Lung (tissue), 11 donors: ENCODE measurements at regions not wholly inside any gene's neighbourhood (a gene's known extent, or its start where the extent isn't known, plus 50 kb on each side); places are given as distances from the start of the nearest gene placed in this dataset.

Source experiments
- ATAC-seq: fragments of 200-7000 bp; cut with Tn5 transposase; one replicate; pipeline ENCODE4 v1.9.1; 2020; ENCODE audit warnings: moderate number of reproducible peaks; ENCODE audit not compliant: insufficient read depth, low FRiP score
- DNase-seq, 3 donors: peaks; one replicate each; pipeline ENCODE4 v3.0.0-alpha.2; 2013 to 2017
- H3K27ac ChIP-seq, 2 donors: one replicate each; pipeline ENCODE4 v1.5.1; 2013; ENCODE audit warnings: mild to moderate bottlenecking in 2 of 2, moderate library complexity in 2 of 2, control low read depth in 1 of 2, inconsistent platforms in 1 of 2, low read depth in 1 of 2, low read length in 1 of 2
- H3K27me3 ChIP-seq, 3 donors: one replicate each; pipeline ENCODE4 v1.5.1; 2013; ENCODE audit warnings: low read length in 2 of 3; ENCODE audit not compliant: control insufficient read depth in 3 of 3, insufficient read depth in 3 of 3
- H3K36me3 ChIP-seq, 4 donors: one replicate each; pipeline ENCODE4 v1.5.1; 2013; ENCODE audit warnings: low read length in 4 of 4, mild to moderate bottlenecking in 1 of 4, moderate library complexity in 1 of 4; ENCODE audit not compliant: control insufficient read depth in 4 of 4, insufficient read depth in 4 of 4
- H3K4me1 ChIP-seq, 5 donors: one replicate each; pipeline ENCODE4 v1.5.1; 2013; ENCODE audit warnings: low read length in 5 of 5, mild to moderate bottlenecking in 2 of 5, moderate library complexity in 1 of 5; ENCODE audit not compliant: control insufficient read depth in 5 of 5, insufficient read depth in 5 of 5
- H3K4me3 ChIP-seq: one replicate; pipeline ENCODE4 v1.5.1; 2013; ENCODE audit warnings: mild to moderate bottlenecking, control low read depth, moderate library complexity
- H3K9ac ChIP-seq, 2 donors: one replicate each; pipeline ENCODE4 v1.5.1; 2013; ENCODE audit warnings: low read length in 2 of 2, control low read depth in 1 of 2; ENCODE audit not compliant: insufficient read depth in 1 of 2
- H3K9me3 ChIP-seq, 4 donors: one replicate each; pipeline ENCODE4 v1.5.1; 2013; ENCODE audit warnings: low read length in 3 of 4, mild to moderate bottlenecking in 1 of 4, moderate library complexity in 1 of 4; ENCODE audit not compliant: control insufficient read depth in 4 of 4, insufficient read depth in 3 of 4
- WGBS, 2 donors: extraction: QIAGEN DNeasy Blood & Tissue Kit; methylation state at CpG; one replicate each; pipeline ENCODE4 v1.1.7; 2013; 5-methylcytosine and 5-hydroxymethylcytosine counted together
- TF ChIP-seq, protein P1 (sequence below): IDR thresholded peaks from 2 replicates; pipeline ENCODE4 v1.5.1; 2012; ENCODE audit warnings: mild to moderate bottlenecking; ENCODE audit errors: control extremely low read depth, extremely low read depth
- donor health status: control.
- donor health status: control.
- donor health status: Bipolar disorder and iron deficiency.
- donor health status: healthy.
- donor health status: DM: yes; HTN: yes; CAD: no.

DNA sequence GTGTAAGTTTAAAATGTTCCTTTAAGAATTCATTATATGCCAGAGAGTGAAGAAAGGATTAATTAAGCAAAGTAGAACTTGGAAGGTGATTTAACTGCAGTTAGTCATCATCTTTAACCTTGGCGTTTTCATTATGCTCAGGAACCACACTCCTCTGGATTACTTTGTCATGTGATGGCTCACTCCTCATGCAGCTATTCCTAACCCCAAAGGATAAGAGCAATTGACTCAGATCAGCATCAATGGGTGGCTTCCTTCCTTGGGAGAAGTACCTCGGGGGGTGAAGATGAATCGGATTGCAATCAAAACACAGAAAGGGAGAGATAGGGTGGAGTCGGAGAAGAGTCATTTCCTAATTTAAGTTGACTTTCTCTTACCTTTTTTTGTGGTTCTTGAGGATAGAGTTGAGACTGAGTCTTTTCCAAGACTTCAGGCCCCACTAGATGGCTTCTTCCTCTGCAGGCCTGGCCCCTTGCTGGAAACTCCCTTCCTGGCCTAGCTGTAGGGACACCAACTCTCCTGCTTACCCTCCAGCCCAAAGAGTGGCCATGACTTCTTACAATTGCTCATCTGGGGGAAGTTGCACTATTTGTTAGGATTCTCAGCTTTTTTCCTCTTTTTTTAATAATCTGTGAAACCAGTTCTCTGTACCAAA is 238.6 kb upstream of the DDHD1 start:
- no peaks in the 10 kb centered on the region for H3K4me1 ChIP-seq
- no peaks in the 10 kb centered on the region for H3K36me3 ChIP-seq
- ATAC-seq: no peak
- no peak overlapping the region for H3K9ac ChIP-seq
- H3K9me3 ChIP-seq: peaks cover 2 to 8% (median 5%) of the 10 kb centered on the region in 4 donors
- H3K4me3 ChIP-seq: no peak overlapping the region
- DNase-seq: no peak
- WGBS, 2 donors: 93 to 94% methylated on average over 4 of the region's 4 CpGs
- no peak overlapping the region for H3K27ac ChIP-seq
- TF ChIP-seq, protein P1, sequence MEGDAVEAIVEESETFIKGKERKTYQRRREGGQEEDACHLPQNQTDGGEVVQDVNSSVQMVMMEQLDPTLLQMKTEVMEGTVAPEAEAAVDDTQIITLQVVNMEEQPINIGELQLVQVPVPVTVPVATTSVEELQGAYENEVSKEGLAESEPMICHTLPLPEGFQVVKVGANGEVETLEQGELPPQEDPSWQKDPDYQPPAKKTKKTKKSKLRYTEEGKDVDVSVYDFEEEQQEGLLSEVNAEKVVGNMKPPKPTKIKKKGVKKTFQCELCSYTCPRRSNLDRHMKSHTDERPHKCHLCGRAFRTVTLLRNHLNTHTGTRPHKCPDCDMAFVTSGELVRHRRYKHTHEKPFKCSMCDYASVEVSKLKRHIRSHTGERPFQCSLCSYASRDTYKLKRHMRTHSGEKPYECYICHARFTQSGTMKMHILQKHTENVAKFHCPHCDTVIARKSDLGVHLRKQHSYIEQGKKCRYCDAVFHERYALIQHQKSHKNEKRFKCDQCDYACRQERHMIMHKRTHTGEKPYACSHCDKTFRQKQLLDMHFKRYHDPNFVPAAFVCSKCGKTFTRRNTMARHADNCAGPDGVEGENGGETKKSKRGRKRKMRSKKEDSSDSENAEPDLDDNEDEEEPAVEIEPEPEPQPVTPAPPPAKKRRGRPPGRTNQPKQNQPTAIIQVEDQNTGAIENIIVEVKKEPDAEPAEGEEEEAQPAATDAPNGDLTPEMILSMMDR: no peak
- H3K27me3 ChIP-seq: no peaks in the 10 kb centered on the region

DNA sequence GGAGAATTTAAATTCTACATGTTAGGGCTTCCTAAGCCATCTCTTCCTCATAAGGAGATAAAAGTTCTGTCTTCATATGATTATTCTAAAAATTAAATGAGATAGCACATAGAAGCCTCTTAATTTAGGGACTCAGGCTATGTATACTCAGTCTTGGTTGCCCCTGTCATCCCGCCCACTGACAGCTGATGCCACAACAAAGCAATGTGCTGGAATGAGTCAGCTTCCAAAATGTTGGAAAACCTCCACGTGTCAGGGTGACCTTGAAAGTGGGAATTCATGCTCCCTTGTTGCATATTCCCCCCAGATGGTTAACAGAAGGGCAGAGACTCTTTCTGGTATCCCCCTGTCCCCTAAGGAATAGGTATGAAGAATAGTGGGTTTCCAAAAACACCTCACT is 238.0 kb upstream of the DDHD1 start:
- peaks cover 2 to 8% (median 5%) of the 10 kb centered on the region in 4 donors for H3K9me3 ChIP-seq
- TF ChIP-seq, protein P1: no peak
- no peak overlapping the region for H3K4me3 ChIP-seq
- H3K4me1 ChIP-seq: no peaks in the 10 kb centered on the region
- H3K27ac ChIP-seq: no peak overlapping the region
- no peak overlapping the region for H3K9ac ChIP-seq
- no peaks in the 10 kb centered on the region for H3K36me3 ChIP-seq
- no peak for ATAC-seq
- DNase-seq: no peak
- WGBS, 2 donors: 76 to 82% methylated on average over 2 of the region's 2 CpGs
- H3K27me3 ChIP-seq: no peaks in the 10 kb centered on the region

DNA sequence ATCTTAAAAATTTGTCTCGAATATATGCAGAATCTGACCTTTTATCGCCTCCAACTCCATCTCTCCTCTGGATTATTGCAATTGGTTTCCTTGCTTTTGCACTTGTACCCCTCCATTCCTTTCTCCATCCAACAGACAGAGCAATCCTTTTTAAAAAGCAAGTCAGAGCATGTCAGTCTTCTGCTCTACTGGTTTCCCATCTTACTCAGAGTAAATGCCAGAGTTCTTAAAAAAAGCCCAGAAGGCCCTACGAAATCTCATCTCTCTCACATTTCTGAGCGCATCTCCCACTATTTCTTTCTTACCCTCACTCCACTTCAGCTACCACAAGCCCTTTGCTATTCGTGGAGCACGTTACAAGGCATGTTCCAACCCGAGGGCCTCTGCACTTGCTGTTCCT is 236.9 kb upstream of the DDHD1 start:
- Histone ChIP-seq H3K9ac (no peak overlapping the region), H3K4me3 (no peak overlapping the region), H3K9me3 (peaks cover 1 to 4% (median 2%) of the 10 kb centered on the region in 4 donors), H3K36me3 (no peaks in the 10 kb centered on the region), H3K27me3 (no peaks in the 10 kb centered on the region), H3K4me1 (no peaks in the 10 kb centered on the region), H3K27ac (no peak overlapping the region)
- ATAC-seq (no peak), DNase-seq (no peak)
- TF ChIP-seq, protein P1: no peak
- 91 to 94% methylated on average over 7 of the region's 7 CpGs for WGBS, 2 donors

DNA sequence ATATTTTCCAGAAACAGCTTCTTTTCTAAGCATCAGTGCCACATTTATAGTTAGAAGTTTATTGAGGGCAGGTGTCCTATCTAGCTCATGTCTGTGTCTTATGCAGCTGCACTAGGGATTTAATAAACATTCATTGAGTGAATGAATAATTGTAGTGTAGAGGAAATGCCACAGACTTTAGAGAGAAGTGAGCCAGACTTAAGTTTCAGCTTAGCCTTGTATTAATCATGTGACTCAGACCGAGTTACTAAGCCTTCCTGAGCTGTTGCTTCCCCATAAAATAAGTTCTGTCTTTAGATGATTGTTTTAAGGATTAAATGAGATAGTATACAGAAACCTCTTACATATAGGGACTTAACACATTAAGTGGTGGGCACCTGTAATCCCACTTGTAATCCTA is 236.1 kb upstream of the DDHD1 start:
- 72% methylated on average over 1 of the region's 1 CpG for WGBS, 2 donors
- ATAC-seq: no peak
- H3K36me3 ChIP-seq: no peaks in the 10 kb centered on the region

More for the DNA sequence above, 236.1 kb upstream of the DDHD1 start:
- no peaks in the 10 kb centered on the region for H3K4me1 ChIP-seq
- DNase-seq: no peak
- H3K27me3 ChIP-seq: no peaks in the 10 kb centered on the region
- TF ChIP-seq, protein P1: no peak
- H3K4me3 ChIP-seq: no peak overlapping the region
- H3K9ac ChIP-seq: no peak overlapping the region
- H3K9me3 ChIP-seq: no peaks in the 10 kb centered on the region
- H3K27ac ChIP-seq: no peak overlapping the region
